ENCODE measurements at regions not wholly inside any gene's neighbourhood (a gene's known extent, or its start where the extent isn't known, plus 50 kb on each side); places are given as distances from the start of the nearest gene placed in this dataset.

DNA sequence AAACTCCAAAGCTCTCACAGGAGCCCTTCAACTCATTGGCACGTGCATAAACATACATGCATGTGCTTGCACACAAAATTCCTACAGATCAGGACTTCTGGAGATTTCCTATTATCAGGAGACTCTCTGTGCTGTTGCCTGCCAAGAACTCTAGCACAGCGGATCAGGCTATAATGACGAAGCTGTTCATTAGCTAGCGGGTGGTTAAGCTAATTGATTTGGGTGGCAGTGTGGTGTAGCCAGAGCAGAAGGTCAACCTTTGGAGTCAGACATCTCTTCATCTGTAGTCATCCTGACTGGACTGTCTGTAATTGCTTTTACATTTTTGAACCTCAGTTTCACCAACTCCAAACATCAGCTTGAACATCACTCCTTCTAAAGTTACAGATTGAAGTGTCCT, 69.0 kb downstream of the KIF2B start:
- TF ChIP-seq, protein P1, sequence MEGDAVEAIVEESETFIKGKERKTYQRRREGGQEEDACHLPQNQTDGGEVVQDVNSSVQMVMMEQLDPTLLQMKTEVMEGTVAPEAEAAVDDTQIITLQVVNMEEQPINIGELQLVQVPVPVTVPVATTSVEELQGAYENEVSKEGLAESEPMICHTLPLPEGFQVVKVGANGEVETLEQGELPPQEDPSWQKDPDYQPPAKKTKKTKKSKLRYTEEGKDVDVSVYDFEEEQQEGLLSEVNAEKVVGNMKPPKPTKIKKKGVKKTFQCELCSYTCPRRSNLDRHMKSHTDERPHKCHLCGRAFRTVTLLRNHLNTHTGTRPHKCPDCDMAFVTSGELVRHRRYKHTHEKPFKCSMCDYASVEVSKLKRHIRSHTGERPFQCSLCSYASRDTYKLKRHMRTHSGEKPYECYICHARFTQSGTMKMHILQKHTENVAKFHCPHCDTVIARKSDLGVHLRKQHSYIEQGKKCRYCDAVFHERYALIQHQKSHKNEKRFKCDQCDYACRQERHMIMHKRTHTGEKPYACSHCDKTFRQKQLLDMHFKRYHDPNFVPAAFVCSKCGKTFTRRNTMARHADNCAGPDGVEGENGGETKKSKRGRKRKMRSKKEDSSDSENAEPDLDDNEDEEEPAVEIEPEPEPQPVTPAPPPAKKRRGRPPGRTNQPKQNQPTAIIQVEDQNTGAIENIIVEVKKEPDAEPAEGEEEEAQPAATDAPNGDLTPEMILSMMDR (IDR thresholded peaks at IDR 0.05; ENCODE audit: low read depth, low read length), result no peak
- H3K4me3 ChIP-seq (replicated peaks in 1 of 2; ENCODE audit: low read depth in 2 of 2, low read length in 2 of 2), result no peak overlapping the region
- DNase-seq (ENCODE audit: low read depth in 2 of 2), result no peak

DNA sequence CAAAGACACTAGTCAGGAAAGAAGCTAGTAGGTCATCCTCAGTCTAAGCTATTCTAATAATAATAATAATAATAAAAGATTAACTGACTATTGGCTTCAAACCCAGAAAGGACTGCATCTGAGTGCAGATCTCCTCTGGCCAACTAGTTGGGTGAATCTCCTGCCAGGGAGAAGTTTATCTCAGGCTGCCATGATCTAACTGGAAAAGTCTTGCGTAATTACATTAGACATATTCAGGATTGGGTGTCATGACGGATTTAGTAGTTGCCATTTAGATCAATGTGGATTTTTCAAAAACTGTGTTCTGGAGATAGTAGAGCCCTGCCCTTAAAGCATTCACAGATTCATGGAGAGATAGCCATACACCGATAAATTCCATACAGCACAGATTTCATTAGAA, 69.5 kb downstream of the KIF2B start:
- TF ChIP-seq, protein P1 (IDR thresholded peaks at IDR 0.05; ENCODE audit: low read depth, low read length), result no peak
- no peak overlapping the region for H3K4me3 ChIP-seq (replicated peaks in 1 of 2; ENCODE audit: low read depth in 2 of 2, low read length in 2 of 2)
- no peak for DNase-seq (ENCODE audit: low read depth in 2 of 2)

DNA sequence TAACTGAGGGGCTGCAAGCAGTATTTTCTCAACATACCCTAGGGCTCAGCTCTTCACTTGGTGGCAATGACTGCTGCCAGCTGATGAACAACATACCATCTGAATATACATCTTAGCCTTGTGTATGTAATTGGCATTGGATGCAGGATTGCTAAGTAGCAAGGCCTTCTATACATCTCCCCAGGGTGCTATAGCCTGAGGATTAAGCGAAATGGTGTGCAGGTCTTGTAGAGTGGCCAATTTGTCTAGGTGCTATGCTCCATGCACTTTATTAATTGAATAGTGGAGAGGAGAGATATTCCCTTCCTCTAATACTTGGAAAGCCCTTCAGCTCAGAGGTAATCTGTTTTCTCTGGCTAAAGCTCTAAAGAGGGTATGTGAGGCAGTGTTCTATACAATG, 71.9 kb downstream of the KIF2B start:
- DNase-seq (ENCODE audit: low read depth in 2 of 2), result no peak
- H3K4me3 ChIP-seq (replicated peaks in 1 of 2; ENCODE audit: low read depth in 2 of 2, low read length in 2 of 2), result no peak overlapping the region
- TF ChIP-seq, protein P1 (IDR thresholded peaks at IDR 0.05; ENCODE audit: low read depth, low read length), result no peak

DNA sequence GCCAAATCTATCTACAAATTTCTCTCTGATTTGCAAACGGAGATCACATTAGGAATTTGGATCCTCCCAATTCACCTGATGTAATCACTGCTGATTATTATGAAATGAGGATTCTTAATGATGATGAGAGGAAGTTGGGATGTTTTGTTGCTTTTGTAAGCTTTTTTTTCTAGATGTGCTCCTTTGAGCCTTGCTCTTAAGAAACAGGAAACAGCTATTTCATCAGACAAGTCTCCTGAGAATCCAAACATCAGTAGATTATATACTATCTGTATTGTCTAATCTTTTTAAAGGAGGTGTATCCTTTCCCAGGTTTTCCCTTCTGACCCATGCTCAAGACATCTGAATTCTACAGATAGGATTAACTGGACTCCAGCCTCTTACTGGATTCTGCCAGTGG, 73.3 kb downstream of the KIF2B start:
- TF ChIP-seq, protein P1 (IDR thresholded peaks at IDR 0.05; ENCODE audit: low read depth, low read length), result no peak
- no peak overlapping the region for H3K4me3 ChIP-seq (replicated peaks in 1 of 2; ENCODE audit: low read depth in 2 of 2, low read length in 2 of 2)
- peak in 1 of 2 donors; percentile 5 for DNase-seq (ENCODE audit: low read depth in 2 of 2)

DNA sequence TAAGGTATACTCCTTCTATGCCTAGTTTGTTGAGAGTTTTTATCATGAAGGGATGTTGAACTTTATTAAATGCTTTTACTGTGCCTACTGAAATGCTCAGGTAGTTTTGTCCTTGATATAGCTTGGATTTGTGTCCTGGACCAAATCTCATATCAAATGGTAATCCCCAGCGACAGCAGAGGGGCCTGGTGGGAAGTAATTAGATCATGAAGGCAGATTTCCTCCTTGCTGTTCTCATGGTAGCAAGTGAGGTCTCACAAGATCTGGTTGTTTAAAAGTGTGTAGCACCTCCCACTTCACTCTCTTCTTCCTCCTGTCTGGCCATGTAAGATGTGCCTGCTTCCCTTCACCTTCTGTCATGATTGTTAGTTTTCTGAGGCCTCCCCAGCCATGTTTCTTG, 78.2 kb downstream of the KIF2B start:
- TF ChIP-seq, protein P1 (IDR thresholded peaks at IDR 0.05; ENCODE audit: low read depth, low read length), result no peak
- no peak for DNase-seq (ENCODE audit: low read depth in 2 of 2)
- H3K4me3 ChIP-seq (replicated peaks in 1 of 2; ENCODE audit: low read depth in 2 of 2, low read length in 2 of 2), result no peak overlapping the region

DNA sequence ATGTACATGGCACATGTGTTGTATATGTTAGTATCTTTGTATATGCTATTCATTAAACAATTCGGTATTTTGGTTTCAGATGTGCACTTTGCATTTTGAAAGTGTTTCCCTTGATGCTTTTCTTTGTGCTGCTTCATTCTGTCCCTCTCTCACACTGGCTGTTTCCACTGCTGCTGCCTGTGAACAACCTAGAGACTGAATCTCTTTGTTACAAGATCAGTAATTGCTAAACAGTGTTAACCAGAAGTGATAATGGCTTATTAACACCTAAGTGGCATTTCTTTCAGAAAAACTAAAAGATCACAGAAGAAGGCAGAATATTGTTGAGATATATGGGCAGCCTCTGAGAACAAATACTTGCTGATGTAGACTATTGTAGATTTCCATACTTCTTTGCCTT, 84.7 kb downstream of the KIF2B start:
- no peak for DNase-seq (ENCODE audit: low read depth in 2 of 2)
- H3K4me3 ChIP-seq (replicated peaks in 1 of 2; ENCODE audit: low read depth in 2 of 2, low read length in 2 of 2), result no peak overlapping the region
- TF ChIP-seq, protein P1 (IDR thresholded peaks at IDR 0.05; ENCODE audit: low read depth, low read length), result no peak

DNA sequence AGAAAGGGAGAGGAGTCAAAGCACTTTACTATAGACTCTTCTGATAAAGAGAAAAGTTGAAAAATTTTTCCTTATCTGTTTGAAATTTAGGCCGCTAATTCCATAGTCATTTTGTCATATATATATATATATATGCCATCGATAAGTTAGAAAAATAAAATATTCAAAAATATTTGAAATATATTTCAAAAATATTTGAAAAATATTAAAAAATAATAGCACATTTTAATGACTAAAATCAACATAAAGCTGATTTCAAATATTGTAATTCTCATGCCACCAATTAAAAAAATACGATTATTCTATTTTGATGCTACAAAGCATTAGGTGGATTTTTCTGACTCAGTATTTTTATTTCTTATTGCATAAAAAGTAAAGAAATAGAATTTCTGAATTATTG, 87.1 kb downstream of the KIF2B start:
- TF ChIP-seq, protein P1 (IDR thresholded peaks at IDR 0.05; ENCODE audit: low read depth, low read length), result no peak
- no peak overlapping the region for H3K4me3 ChIP-seq (replicated peaks in 1 of 2; ENCODE audit: low read depth in 2 of 2, low read length in 2 of 2)
- DNase-seq (ENCODE audit: low read depth in 2 of 2), result no peak
